ENCODE measurements at regions not wholly inside any gene's neighbourhood (a gene's known extent, or its start where the extent isn't known, plus 50 kb on each side); places are given as distances from the start of the nearest gene placed in this dataset.

DNA sequence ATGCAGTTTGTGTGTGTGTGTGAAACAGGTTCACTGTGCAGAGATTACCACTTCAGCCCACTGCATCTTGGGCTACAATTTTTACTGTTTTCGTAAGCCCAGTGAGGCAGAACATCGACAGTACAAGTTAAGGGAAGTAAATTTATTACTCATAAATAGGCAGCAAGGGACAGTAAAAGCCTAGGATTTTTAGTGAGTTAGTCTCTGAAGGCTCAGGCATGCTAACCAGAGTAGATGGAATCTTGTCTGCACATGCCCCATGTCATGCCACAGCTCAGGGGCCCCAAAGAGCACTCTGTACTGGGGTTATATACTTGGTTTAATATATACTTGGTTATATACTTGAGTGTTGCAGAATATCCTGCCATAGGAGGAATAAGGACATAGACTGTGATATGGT, 825.7 kb downstream of the TECRL start:
- intact Hi-C loops (cut with micrococcal nuclease; ENCODE audit: unreplicated experiment) = no loop called here
- Histone ChIP-seq H3K4me1 (ENCODE audit: control insufficient read depth, insufficient read depth, low read length) (no peaks in the 10 kb centered on the region), H3K9me3 (ENCODE audit: control insufficient read depth, insufficient read depth, low read depth, low read length) (no peaks in the 10 kb centered on the region), H3K27me3 (ENCODE audit: control insufficient read depth, insufficient read depth, low read length) (no peaks in the 10 kb centered on the region), H3K27ac (ENCODE audit: low read length) (no peak overlapping the region), H3K36me3 (ENCODE audit: control insufficient read depth, insufficient read depth, low read length) (no peaks in the 10 kb centered on the region), H3K4me3 (ENCODE audit: low read depth in 2 of 2, low read length in 2 of 2) (no peak overlapping the region)
- CTCF ChIA-PET = no interaction called here
- BruUV-seq (replicated peaks) = no TSS peak
- POLR2A ChIA-PET = no interaction called here
- TF ChIP-seq, protein P1, sequence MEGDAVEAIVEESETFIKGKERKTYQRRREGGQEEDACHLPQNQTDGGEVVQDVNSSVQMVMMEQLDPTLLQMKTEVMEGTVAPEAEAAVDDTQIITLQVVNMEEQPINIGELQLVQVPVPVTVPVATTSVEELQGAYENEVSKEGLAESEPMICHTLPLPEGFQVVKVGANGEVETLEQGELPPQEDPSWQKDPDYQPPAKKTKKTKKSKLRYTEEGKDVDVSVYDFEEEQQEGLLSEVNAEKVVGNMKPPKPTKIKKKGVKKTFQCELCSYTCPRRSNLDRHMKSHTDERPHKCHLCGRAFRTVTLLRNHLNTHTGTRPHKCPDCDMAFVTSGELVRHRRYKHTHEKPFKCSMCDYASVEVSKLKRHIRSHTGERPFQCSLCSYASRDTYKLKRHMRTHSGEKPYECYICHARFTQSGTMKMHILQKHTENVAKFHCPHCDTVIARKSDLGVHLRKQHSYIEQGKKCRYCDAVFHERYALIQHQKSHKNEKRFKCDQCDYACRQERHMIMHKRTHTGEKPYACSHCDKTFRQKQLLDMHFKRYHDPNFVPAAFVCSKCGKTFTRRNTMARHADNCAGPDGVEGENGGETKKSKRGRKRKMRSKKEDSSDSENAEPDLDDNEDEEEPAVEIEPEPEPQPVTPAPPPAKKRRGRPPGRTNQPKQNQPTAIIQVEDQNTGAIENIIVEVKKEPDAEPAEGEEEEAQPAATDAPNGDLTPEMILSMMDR (IDR thresholded peaks at IDR 0.05) = no peak
- no peak for TF ChIP-seq SIN3A (IDR thresholded peaks at IDR 0.05; ENCODE audit: borderline replicate concordance, insufficient read depth, low read depth, low read length)
- TF ChIP-seq POLR2AphosphoS5 (IDR thresholded peaks at IDR 0.05; ENCODE audit: low read depth, low read length) = no peak
- TF ChIP-seq, protein P2, sequence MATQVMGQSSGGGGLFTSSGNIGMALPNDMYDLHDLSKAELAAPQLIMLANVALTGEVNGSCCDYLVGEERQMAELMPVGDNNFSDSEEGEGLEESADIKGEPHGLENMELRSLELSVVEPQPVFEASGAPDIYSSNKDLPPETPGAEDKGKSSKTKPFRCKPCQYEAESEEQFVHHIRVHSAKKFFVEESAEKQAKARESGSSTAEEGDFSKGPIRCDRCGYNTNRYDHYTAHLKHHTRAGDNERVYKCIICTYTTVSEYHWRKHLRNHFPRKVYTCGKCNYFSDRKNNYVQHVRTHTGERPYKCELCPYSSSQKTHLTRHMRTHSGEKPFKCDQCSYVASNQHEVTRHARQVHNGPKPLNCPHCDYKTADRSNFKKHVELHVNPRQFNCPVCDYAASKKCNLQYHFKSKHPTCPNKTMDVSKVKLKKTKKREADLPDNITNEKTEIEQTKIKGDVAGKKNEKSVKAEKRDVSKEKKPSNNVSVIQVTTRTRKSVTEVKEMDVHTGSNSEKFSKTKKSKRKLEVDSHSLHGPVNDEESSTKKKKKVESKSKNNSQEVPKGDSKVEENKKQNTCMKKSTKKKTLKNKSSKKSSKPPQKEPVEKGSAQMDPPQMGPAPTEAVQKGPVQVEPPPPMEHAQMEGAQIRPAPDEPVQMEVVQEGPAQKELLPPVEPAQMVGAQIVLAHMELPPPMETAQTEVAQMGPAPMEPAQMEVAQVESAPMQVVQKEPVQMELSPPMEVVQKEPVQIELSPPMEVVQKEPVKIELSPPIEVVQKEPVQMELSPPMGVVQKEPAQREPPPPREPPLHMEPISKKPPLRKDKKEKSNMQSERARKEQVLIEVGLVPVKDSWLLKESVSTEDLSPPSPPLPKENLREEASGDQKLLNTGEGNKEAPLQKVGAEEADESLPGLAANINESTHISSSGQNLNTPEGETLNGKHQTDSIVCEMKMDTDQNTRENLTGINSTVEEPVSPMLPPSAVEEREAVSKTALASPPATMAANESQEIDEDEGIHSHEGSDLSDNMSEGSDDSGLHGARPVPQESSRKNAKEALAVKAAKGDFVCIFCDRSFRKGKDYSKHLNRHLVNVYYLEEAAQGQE (IDR thresholded peaks at IDR 0.05; ENCODE audit: insufficient read depth in 1 of 2, low read depth in 2 of 2, low read length in 1 of 2) = no peak
- TF ChIP-seq TCF7L2 (IDR thresholded peaks at IDR 0.05; ENCODE audit: low read depth, low read length) = no peak
- in situ Hi-C loops (cut with HindIII; ENCODE audit: low pct_unique_long_range_greater_than_20kb, low sequenced_read_pairs) = no loop called here
- DNase-seq (ENCODE audit: low read depth, low spot score) (no peak), ATAC-seq (no peak)

DNA sequence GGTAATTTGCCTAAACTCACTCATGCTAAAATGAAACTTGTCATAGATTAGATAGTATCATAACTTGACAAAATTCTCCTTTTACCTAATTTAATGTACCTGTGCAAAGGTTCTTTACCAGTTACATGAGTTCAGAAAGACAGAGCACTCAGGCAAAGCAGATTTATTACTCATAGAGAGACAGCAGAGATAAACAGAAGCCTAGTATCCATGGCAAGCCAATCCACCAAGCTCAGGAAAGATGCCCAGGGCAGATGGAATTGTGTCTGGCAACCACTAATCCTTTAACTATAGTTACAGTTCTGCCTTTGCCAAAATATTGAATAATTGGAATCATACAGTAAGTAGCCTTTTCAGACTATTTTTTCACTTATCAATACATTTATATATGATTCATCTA, 826.2 kb downstream of the TECRL start:
- no peaks in the 10 kb centered on the region for H3K9me3 ChIP-seq (ENCODE audit: control insufficient read depth, insufficient read depth, low read depth, low read length)
- no peak for TF ChIP-seq SIN3A (IDR thresholded peaks at IDR 0.05; ENCODE audit: borderline replicate concordance, insufficient read depth, low read depth, low read length)
- TF ChIP-seq, protein P2 (IDR thresholded peaks at IDR 0.05; ENCODE audit: insufficient read depth in 1 of 2, low read depth in 2 of 2, low read length in 1 of 2) = no peak
- no peak for TF ChIP-seq TCF7L2 (IDR thresholded peaks at IDR 0.05; ENCODE audit: low read depth, low read length)
- no peak for TF ChIP-seq POLR2AphosphoS5 (IDR thresholded peaks at IDR 0.05; ENCODE audit: low read depth, low read length)
- TF ChIP-seq, protein P1 (IDR thresholded peaks at IDR 0.05) = no peak
- BruUV-seq (replicated peaks) = no TSS peak
- CTCF ChIA-PET = no interaction called here
- no peaks in the 10 kb centered on the region for H3K36me3 ChIP-seq (ENCODE audit: control insufficient read depth, insufficient read depth, low read length)
- in situ Hi-C loops (cut with HindIII; ENCODE audit: low pct_unique_long_range_greater_than_20kb, low sequenced_read_pairs) (no loop called here), intact Hi-C loops (cut with micrococcal nuclease; ENCODE audit: unreplicated experiment) (no loop called here)
- no peak overlapping the region for H3K27ac ChIP-seq (ENCODE audit: low read length)
- POLR2A ChIA-PET = no interaction called here
- no peak overlapping the region for H3K4me3 ChIP-seq (ENCODE audit: low read depth in 2 of 2, low read length in 2 of 2)
- DNase-seq (ENCODE audit: low read depth, low spot score) = no peak
- no peaks in the 10 kb centered on the region for H3K4me1 ChIP-seq (ENCODE audit: control insufficient read depth, insufficient read depth, low read length)
- no peak for ATAC-seq
- H3K27me3 ChIP-seq (ENCODE audit: control insufficient read depth, insufficient read depth, low read length) = no peaks in the 10 kb centered on the region

Measured in Panc1 (cell line).